Neural progenitor cell (in vitro differentiated cells): ENCODE measurements at regions not wholly inside any gene's neighbourhood (a gene's known extent, or its start where the extent isn't known, plus 50 kb on each side); places are given as distances from the start of the nearest gene placed in this dataset.

ENCODE experiments used
- EZH2 ChIP-seq: fragments of 200-600 bp; sonication (generic); IDR thresholded peaks from 2 replicates; pipeline ENCODE4 v1.6.1; 2017; ENCODE audit warnings: antibody characterized with exemption, mild to moderate bottlenecking, moderate library complexity
- TF ChIP-seq, protein P1 (sequence below): fragments of 200-600 bp; sonication (generic); IDR thresholded peaks from 2 replicates; pipeline ENCODE4 v1.5.1; 2017; ENCODE audit warnings: antibody characterized with exemption, mild to moderate bottlenecking

DNA sequence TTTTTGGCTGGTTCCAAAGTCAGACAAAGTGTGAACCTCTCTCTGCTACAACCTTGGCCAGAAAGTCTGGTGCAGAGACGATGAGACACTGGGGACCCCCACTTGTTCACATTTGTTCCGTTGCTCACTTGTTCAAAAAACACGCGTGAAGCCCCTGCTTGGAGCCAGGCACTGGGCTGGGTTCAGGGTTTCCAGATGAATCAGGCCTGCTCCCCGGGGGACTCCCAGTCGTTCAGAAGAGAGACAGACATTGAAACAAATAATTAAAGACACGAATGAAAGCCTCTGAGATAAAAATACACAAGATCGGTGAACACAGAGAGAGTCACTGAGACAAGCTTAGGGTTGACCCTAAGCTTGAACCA lies 101.5 kb upstream of the RUNX3 start:
- TF ChIP-seq, protein P1, sequence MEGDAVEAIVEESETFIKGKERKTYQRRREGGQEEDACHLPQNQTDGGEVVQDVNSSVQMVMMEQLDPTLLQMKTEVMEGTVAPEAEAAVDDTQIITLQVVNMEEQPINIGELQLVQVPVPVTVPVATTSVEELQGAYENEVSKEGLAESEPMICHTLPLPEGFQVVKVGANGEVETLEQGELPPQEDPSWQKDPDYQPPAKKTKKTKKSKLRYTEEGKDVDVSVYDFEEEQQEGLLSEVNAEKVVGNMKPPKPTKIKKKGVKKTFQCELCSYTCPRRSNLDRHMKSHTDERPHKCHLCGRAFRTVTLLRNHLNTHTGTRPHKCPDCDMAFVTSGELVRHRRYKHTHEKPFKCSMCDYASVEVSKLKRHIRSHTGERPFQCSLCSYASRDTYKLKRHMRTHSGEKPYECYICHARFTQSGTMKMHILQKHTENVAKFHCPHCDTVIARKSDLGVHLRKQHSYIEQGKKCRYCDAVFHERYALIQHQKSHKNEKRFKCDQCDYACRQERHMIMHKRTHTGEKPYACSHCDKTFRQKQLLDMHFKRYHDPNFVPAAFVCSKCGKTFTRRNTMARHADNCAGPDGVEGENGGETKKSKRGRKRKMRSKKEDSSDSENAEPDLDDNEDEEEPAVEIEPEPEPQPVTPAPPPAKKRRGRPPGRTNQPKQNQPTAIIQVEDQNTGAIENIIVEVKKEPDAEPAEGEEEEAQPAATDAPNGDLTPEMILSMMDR, result no peak
- no peak for TF ChIP-seq EZH2
